T-helper 2 cell (primary cell): ENCODE measurements at regions not wholly inside any gene's neighbourhood (a gene's known extent, or its start where the extent isn't known, plus 50 kb on each side); places are given as distances from the start of the nearest gene placed in this dataset.
"Not testable (repeated sequence)": the region's sequence is repeated elsewhere in the genome, so short reads cannot be mapped to it uniquely, and the experiment has no call there.

Experiments
- DNase-seq, 5 experiments: peaks; one replicate each; pipeline versions ENCODE4 v3.0.0 to v3.0.0-alpha.2; 2012 to 2022

DNA sequence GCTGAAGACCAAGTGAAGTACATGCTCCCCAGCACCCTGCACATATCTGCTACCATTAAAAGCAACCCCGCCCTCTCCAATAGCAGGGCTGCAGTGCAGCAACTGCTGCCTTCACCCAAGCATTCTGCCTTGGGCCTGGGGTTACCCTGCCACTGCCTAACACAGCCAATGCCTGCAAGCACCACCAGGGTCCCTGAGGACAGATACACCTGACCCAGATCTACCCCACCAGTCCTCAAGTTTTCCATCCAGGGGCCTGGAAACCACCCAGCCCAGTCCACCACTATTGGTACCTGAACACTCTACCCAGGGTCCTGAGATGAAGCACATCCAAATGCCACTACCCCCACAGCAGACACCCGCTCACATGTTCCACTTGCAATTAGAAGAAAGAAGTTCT, 181.1 kb upstream of the RBBP8 start:
- no peak for DNase-seq

DNA sequence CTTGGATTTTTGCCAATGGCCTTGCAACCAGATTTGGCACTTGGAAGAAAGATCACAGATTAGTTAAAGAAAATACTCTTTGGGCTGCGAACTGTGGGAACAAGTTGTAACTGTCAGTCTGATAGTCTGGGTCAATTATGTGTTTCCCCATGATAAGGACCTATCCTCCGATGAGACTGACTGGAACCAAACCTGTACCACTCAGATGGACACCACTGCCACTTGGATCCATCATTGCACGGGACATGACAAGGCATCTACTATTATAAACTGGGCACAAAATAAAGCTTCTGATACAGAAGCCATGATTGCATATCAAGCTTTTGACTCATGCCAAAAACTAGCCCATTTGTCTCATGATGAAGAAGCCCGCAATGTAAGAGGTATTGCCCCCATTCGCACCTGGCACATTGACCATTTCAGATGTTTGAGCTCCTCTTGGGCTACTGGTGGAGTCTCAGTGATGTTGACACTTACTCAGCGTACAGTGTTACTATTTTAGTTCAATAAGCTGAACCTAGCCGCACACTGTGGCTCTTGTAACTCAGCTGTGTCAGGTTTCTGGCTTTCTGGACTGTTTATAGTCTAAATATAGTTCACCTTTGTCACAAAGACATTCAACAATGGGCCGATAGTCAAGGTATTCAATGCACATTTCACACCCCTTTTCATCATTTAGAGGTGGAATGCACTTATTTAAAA, 179.8 kb upstream of the RBBP8 start:
- no peak for DNase-seq

GRCh38 chr18:22764005-22764404, 169.1 kb upstream of the RBBP8 start:
- DNase-seq: not testable (repeated sequence)

GRCh38 chr18:22765896-22766295, 167.2 kb upstream of the RBBP8 start:
- DNase-seq: no peak

GRCh38 chr18:22767653-22768052, 165.5 kb upstream of the RBBP8 start:
- no peak for DNase-seq

- no peak for DNase-seq
Observed at GRCh38 chr18:22773944-22774343, 159.2 kb upstream of the RBBP8 start.

- DNase-seq: no peak
Observed at GRCh38 chr18:22778996-22779395, 154.1 kb upstream of the RBBP8 start.

DNA sequence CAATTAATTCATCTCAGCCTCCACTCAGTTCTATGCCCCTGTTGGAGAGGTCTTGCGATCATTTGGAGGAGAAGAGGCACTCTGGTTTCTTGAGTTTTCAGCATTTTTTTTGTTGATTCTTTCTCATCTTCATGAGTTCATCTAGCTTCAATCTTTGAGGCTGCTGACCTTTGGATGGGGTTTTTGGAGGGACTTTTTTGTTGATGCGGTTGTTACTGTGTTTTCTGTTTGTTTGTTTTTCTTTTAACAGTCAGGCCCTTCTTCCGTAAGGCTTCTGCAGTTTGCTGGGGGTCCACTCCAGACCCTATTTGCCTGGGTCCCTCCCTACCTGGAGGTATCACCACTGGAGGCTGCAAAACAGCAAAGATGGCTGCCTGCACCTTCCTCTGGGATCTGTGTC, 149.9 kb upstream of the RBBP8 start:
- no peak for DNase-seq

GRCh38 chr18:22783662-22784076, 149.5 kb upstream of the RBBP8 start:
- no peak for DNase-seq

DNA sequence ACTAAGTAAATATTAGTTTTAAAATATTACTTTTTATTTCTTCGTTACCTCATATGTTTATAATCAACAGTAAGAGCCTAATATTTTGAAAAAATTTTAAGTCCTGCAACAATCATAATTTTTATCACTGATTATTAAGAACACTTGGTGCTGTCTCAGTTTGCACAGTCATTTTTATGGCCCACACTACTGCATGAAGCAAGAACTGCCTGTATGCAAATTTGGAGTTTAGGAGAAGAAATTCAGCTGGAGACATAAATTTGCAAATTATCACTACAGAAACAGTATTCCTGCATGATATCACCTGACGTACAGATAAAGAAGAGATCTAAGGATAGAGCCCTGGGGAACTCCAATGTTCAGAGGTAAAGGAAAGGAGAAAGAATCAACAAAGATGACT, 144.1 kb upstream of the RBBP8 start:
- DNase-seq: no peak

DNA sequence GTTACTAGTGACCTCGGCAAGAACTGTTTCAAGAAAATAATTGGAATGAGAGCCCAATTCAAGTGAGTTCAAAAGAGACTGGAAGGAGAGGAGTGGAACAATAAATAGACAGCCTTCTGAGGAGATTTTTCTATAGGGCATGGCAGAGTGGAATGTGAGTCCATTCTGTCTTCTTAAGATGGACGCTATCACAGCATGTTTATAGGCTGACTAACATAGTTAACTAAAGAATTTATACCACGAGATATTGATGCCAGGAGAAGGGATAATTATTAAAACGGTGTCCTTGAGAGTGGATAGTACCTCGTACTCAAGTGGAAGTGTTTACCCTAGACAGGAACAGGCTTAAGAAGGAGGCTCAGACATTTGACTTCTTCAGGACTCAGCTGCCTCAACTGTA, 143.5 kb upstream of the RBBP8 start:
- DNase-seq: no peak

DNA sequence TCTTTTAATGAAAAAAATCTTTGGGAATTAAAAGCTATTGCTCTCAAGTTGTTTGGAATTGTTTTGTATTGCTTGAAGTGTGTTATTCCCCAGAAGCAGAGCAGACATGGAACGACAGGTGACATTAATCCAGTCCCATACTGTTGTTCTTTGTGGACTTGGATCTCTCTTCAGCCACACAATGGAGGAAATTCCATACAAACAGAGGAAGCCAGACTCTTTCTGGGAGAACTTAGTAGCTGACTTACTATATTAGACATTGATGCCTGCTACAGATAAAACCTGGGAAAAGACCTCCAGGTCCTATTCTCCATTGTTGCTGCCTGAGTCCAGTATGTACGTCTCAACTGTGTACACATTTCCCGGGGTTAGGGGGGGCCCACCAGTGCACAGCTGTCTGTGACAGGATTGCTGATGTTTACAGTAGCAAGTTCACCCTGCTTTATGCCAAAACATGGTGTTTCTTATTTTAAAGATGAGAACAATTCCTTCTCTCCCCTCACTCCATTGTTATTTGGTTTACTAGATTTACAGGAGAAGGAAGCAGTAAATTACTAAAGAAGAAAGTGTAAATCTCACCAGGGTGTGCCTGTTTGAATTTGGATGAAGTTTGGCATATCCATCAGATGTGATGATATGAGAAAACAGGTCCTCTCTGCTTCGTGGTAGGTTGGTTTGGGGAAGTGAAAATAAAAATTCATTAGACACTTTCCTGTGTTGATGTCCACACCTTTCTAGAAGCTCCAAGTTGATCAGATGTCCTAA, 142.4 kb upstream of the RBBP8 start:
- DNase-seq: no peak

- no peak for DNase-seq
Observed at GRCh38 chr18:22791310-22791610, 141.9 kb upstream of the RBBP8 start.

DNA sequence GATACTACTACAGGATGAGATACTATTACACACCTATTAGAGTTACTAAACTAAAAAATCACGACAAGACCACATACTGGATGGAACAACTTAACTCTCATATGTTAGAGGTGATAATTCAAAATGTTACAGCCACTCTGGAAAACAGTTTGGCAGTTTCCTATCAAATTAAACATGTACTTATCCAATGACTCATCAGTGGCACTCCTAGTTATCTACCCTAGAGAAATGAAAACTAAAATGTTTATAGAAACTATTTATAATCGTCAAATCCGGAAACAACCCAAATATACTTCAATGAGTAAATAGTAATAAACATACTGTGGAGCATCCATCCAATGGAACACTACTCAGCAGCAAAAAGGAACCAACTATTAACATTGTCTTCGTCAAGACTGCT, 137.0 kb upstream of the RBBP8 start:
- DNase-seq: no peak

DNA sequence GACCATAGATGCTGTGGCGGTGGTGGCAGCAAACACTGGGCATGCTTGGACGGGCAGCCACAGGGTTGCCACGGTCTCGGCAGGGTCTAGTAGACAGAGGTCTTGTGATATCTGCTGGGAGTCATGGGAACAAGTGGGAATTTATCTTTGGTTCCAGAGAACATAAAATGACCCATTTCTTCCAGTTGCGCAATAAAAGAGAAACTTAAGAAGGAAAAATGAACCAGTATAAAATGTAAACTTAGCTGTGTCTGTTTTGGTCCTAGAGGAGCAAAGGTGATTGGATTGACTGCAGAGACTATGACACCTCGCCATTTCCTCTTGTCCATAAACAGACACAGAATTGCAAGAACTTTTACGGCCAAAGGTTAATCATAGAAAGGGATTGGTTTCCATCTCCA, 132.6 kb upstream of the RBBP8 start:
- no peak for DNase-seq

GRCh38 chr18:22813648-22814328, 119.3 kb upstream of the RBBP8 start:
- DNase-seq: peak in 1 of 5 experiments; percentile 57

DNA sequence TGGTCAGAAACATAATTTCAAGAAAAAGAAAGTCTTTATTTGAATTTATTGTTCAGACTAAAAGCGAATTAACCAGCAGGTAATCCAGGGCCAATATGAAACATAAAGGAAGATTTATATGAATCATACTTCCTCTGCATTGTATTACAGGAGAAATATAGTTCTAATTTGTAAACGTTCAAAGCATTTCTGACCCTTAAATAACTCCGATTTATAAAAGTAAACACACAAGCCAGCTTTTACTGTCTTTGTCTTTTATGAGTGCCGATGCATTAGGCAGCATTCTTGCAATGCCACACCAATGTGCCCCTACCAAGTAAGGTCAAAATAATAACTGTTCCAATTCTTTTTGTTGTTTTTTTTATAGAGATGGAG, 118.8 kb upstream of the RBBP8 start:
- no peak for DNase-seq

- DNase-seq: no peak
Observed at GRCh38 chr18:22816266-22817176, 116.6 kb upstream of the RBBP8 start.

GRCh38 chr18:22817844-22818243, 115.3 kb upstream of the RBBP8 start:
- no peak for DNase-seq

DNA sequence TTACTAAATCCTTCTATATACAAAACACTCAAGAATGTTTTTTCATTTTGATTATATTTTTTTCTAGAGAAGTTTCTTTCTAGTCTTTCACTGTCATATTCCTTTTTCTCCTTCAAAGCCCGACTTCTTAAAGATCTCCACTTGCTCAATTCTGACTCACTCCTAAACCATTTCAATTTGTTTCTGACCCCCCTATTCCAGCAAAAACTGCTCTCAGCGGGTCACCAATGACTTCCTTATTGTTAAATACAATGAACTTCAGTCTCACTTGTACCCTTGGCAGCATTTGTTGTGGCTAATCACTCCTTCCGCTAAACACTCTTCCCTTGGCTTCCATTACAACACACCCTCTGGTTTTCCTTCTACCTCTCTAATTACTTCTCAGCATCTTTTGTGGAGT, 111.1 kb upstream of the RBBP8 start:
- DNase-seq: no peak

DNA sequence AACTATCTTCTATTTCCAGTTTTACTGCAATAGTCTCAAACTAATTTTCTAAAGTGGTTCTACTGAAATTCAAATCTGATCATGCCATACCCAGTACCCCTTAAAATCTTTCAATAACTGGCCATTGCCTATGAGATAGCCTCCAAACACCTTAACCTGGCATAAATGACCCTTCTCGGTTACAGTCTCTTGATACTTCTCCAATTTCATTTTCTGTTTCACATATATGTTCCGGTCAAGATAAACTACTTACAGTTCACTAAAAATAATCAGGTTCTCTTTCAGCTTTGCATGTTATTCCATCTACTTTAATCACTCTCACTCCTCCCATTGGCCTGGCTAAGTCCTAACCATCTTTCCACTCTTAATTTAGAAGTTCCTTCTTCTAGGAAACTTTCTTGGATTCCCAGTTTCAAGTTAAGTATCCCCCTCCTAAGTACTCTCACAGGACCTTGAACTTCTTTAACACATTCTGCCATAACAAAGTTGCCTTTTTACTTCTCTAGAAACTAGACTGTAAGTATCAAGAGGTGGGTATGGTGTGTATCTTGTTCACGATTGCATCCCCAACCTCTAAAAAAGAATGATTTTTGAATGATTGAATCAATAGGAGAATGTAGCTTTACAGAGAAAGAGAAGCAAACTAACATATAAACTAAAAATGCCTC, 110.2 kb upstream of the RBBP8 start:
- DNase-seq: no peak

DNA sequence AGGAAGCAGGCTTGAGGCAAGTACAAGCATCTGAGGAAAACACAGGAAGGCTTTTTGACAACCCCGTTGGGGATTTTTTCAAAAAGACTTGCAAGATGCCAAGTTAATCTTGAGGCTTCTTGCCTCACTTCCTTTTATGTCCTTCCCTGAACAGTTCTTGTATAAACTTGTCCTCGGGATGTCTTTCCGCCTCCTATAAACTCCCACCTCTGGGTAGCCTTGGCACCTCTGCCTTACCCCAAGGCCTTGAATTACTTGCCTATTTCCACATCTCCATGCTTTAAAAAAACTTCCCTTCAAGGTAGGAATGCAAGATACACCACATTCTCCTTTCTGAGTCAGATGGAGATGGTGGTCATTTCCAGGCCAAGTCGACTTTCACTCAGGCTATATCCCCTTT, 106.4 kb upstream of the RBBP8 start:
- DNase-seq: no peak

DNA sequence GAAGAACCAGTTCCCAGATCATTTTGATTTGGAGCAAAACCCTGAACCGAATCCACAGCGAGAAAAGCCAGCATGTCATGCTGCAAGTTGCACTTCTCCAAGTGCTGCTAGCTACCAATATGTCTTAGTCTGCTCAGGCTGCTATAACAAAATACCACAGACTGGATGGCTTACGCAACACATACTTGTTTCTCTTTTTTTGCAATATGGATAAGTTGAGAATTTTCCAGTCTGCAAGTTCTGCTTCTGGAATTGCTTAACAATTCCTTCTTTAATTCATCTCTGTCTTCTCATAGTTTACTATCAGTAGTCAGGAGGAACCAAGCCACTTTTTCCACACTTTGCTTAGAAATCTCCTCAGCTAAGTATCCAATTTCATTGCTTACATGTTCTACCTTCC, 105.9 kb upstream of the RBBP8 start:
- no peak for DNase-seq
